KMS-11 (cell line): ENCODE measurements at regions not wholly inside any gene's neighbourhood (a gene's known extent, or its start where the extent isn't known, plus 50 kb on each side); places are given as distances from the start of the nearest gene placed in this dataset.

ENCODE experiments used
- H2AFZ ChIP-seq: fragments of 200-600 bp; sonication (generic); 2 replicates; pipeline ENCODE4 v1.6.1; 2016; ENCODE audit warnings: antibody characterized with exemption, mixed run types, low read depth
- H3K27ac ChIP-seq: fragments of 200-600 bp; sonication (generic); 2 replicates; pipeline ENCODE4 v1.6.1; 2016; ENCODE audit warnings: mild to moderate bottlenecking, mixed run types
- H3K27me3 ChIP-seq: fragments of 200-600 bp; sonication (generic); 2 replicates; pipeline ENCODE4 v1.6.1; 2017; ENCODE audit warnings: mild to moderate bottlenecking, low read depth, mixed run types, moderate library complexity; ENCODE audit not compliant: insufficient read depth
- H3K36me3 ChIP-seq: fragments of 200-600 bp; sonication (generic); 2 replicates; pipeline ENCODE4 v1.6.1; 2017; ENCODE audit warnings: mild to moderate bottlenecking, mixed run types; ENCODE audit not compliant: insufficient read depth
- H3K4me1 ChIP-seq: fragments of 200-600 bp; sonication (generic); 2 replicates; pipeline ENCODE4 v1.6.1; 2016; ENCODE audit warnings: mild to moderate bottlenecking, low read depth, mixed run types; ENCODE audit not compliant: poor library complexity, severe bottlenecking
- H3K4me2 ChIP-seq: fragments of 200-600 bp; sonication (generic); 2 replicates; pipeline ENCODE4 v1.7.0; 2016; ENCODE audit warnings: mild to moderate bottlenecking, mixed run types
- H3K4me3 ChIP-seq: fragments of 200-600 bp; sonication (generic); IDR thresholded peaks from 2 replicates; pipeline ENCODE4 v1.6.1; 2017; ENCODE audit warnings: low read depth, low read length, mixed read lengths; ENCODE audit not compliant: insufficient read depth
- H3K79me2 ChIP-seq: fragments of 200-600 bp; sonication (generic); 2 replicates; pipeline ENCODE4 v1.6.1; 2016; ENCODE audit warnings: low read depth, mixed run types; ENCODE audit not compliant: insufficient read depth
- H3K9ac ChIP-seq: fragments of 200-600 bp; sonication (generic); 2 replicates; pipeline ENCODE4 v1.6.1; 2016; ENCODE audit warnings: mild to moderate bottlenecking, mixed run types
- H4K20me1 ChIP-seq: fragments of 200-600 bp; sonication (generic); 2 replicates; pipeline ENCODE4 v1.6.1; 2016; ENCODE audit warnings: mild to moderate bottlenecking, mixed run types; ENCODE audit not compliant: insufficient read depth
- TF ChIP-seq, protein P1 (sequence below): fragments of 200-600 bp; sonication (generic); conservative IDR thresholded peaks from 2 replicates; pipeline ENCODE4 v1.6.1; 2017; ENCODE audit warnings: low read depth, mild to moderate bottlenecking, antibody characterized with exemption, low read length, moderate library complexity, mixed read lengths

GRCh38 chr1:216841165-216841564 is 117.9 kb upstream of the ESRRG start:
- H3K79me2 ChIP-seq: no peaks in the 10 kb centered on the region
- H4K20me1 ChIP-seq: no peaks in the 10 kb centered on the region
- H3K4me2 ChIP-seq: no peak overlapping the region
- no peaks in the 10 kb centered on the region for H3K27me3 ChIP-seq
- no peak overlapping the region for H3K9ac ChIP-seq
- H3K36me3 ChIP-seq: no peaks in the 10 kb centered on the region
- H2AFZ ChIP-seq: no peak overlapping the region
- no peak overlapping the region for H3K27ac ChIP-seq
- TF ChIP-seq, protein P1, sequence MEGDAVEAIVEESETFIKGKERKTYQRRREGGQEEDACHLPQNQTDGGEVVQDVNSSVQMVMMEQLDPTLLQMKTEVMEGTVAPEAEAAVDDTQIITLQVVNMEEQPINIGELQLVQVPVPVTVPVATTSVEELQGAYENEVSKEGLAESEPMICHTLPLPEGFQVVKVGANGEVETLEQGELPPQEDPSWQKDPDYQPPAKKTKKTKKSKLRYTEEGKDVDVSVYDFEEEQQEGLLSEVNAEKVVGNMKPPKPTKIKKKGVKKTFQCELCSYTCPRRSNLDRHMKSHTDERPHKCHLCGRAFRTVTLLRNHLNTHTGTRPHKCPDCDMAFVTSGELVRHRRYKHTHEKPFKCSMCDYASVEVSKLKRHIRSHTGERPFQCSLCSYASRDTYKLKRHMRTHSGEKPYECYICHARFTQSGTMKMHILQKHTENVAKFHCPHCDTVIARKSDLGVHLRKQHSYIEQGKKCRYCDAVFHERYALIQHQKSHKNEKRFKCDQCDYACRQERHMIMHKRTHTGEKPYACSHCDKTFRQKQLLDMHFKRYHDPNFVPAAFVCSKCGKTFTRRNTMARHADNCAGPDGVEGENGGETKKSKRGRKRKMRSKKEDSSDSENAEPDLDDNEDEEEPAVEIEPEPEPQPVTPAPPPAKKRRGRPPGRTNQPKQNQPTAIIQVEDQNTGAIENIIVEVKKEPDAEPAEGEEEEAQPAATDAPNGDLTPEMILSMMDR: no peak
- no peaks in the 10 kb centered on the region for H3K4me1 ChIP-seq
- H3K4me3 ChIP-seq: no peak overlapping the region

DNA sequence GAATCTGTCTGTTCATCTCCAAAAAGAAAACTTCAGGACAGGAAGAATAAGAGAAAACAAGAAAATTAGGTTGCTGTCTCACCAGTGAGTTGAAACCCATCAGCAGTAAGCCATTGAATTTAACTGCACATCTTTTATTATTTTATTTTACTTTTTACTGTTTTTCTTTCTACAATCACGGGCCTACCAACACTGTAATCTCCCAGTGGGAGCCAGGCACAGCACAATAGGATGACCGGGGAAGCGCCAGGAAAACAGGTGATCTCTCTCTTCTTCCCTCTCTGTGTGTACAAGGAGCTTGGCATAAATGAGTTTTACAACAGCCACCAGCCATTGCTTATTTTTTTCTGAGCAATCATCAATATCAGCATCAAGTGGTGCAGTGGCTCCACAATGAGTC is 113.1 kb upstream of the ESRRG start:
- Histone ChIP-seq H4K20me1 (no peaks in the 10 kb centered on the region), H3K4me2 (no peak overlapping the region), H3K36me3 (no peaks in the 10 kb centered on the region), H3K4me1 (no peaks in the 10 kb centered on the region), H2AFZ (no peak overlapping the region), H3K9ac (no peak overlapping the region), H3K27ac (no peak overlapping the region), H3K4me3 (no peak overlapping the region), H3K27me3 (no peaks in the 10 kb centered on the region), H3K79me2 (no peaks in the 10 kb centered on the region)
- TF ChIP-seq, protein P1: no peak

DNA sequence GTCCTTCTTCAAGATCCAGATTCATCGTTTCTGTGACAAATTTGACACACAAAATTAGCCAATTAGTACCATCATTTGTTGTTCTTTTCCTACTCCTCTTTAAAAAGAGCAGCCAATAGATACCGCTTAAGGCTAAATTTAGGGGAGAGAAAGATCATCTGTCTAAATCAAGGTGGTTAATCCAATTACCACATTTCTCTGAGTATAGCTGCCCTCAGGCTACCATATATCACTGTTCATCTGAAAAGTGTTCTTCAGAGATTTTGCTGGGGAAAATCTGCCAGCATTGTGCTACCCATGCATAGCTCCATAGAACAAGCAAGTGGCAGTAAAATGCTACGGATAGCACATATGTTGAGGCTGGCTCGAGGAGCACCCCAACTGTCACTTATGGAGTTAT is 110.3 kb upstream of the ESRRG start:
- H4K20me1 ChIP-seq: no peaks in the 10 kb centered on the region
- no peak overlapping the region for H3K9ac ChIP-seq
- no peak overlapping the region for H3K4me3 ChIP-seq
- no peaks in the 10 kb centered on the region for H3K27me3 ChIP-seq
- TF ChIP-seq, protein P1: no peak
- H3K36me3 ChIP-seq: no peaks in the 10 kb centered on the region
- H3K27ac ChIP-seq: no peak overlapping the region
- H3K4me1 ChIP-seq: no peaks in the 10 kb centered on the region
- no peak overlapping the region for H3K4me2 ChIP-seq
- no peak overlapping the region for H2AFZ ChIP-seq
- no peaks in the 10 kb centered on the region for H3K79me2 ChIP-seq

DNA sequence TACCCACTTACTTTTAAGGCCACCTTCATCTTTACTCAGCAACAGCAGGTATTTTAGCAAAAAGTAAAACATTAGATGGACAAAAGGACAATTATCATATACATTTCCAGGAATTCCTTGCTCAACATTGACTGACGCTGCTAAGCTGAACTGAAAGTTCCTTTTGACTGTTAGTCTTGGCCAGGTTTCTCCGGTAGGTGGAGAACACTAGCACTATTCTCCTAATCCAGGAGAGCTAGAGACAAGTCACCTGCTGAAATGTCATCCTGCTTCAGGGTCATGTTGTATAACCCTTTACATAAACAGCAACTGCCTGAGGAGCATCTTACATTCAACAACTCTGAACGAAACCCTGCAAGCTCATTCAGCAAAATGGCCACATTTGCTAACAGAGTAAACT is 109.0 kb upstream of the ESRRG start:
- TF ChIP-seq, protein P1: no peak
- no peak overlapping the region for H3K27ac ChIP-seq
- H3K79me2 ChIP-seq: no peaks in the 10 kb centered on the region
- H3K4me1 ChIP-seq: no peaks in the 10 kb centered on the region
- no peak overlapping the region for H2AFZ ChIP-seq
- no peaks in the 10 kb centered on the region for H4K20me1 ChIP-seq
- no peak overlapping the region for H3K4me2 ChIP-seq
- no peak overlapping the region for H3K9ac ChIP-seq
- H3K4me3 ChIP-seq: no peak overlapping the region
- no peaks in the 10 kb centered on the region for H3K27me3 ChIP-seq
- H3K36me3 ChIP-seq: no peaks in the 10 kb centered on the region
